GM21526 (cell line): ENCODE measurements at regions not wholly inside any gene's neighbourhood (a gene's known extent, or its start where the extent isn't known, plus 50 kb on each side); places are given as distances from the start of the nearest gene placed in this dataset.

Source experiments
- ATAC-seq: cut with Tn5 transposase; IDR thresholded peaks from one replicate; pipeline ENCODE4 v1.9.1; 2021; ENCODE audit warnings: moderate library complexity; ENCODE audit not compliant: unreplicated experiment, low FRiP score

DNA sequence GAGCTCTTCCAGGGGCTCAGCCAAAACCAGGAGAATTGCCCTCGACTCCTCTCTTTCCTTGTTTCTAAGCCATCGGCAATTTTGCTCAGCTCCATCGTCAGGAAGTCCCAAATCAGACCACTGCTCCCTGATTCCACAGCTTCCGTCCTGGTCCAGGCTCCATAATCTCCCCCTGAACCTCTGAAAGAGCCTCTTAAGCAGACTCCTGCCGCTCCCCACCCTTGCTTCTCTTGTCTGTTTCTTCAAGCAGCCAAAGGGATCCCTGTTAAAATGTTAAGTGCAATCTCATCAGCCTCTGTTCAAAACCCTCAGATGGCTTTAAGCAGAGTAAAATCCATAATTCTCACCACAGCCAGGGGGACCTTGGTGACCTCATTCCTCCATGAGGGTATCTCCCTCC, 244.7 kb upstream of the SPTLC3 start:
- no peak for ATAC-seq

DNA sequence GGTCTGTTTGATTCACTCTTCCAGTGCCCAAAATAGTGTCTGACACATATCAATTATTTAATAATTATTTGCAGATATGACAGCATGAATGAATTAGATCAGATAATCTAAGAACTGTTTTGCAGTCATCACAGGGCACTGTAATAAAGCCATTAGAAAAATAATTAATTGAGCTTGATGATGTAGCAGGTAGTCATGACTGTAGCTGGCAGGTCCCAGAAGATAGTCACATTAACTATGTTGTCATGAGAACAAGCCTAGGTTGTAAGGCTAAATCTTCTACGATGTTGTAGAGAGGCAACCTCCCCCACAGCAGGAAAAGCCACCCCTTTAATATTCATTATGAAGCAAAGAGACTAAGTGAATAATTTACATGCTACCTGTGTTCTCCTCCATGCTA, 243.9 kb upstream of the SPTLC3 start:
- no peak for ATAC-seq

DNA sequence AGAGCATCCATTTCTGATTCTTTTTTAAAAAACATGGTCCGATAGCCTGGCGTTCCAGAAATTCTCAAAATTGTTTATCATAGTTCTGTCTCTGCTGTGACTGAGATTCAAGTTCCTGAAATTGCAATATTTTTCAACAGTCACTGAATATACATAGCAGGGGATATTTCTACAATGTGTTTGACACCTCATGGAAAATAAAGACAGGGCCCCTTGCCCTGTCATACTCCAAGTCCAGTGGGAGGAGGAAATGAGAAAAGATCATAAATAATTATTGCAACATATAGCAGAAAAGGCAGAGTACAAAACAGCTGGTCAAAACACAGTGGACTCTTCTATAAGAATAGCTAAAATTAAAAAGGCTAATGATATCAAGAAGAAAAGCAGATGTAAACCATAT, 234.8 kb upstream of the SPTLC3 start:
- ATAC-seq, result no peak

DNA sequence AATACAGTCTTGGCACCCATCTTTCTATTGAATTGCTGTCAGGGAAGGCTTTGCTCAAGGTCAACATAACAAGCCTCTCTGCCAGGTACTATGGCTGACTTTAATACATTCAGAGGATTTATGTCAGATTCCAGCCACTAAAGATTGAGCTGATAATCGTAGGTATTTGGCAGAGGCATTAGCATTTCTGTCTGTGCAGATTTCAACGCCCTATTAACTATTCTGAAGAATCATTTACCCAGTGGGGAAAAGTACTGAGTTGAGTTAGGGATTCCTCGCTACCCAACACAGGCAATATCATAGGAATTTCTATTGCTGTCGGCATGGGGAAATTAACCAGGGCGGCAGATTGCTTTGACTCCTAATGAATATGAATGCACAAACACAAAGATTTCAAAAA, 233.7 kb upstream of the SPTLC3 start:
- no peak for ATAC-seq

DNA sequence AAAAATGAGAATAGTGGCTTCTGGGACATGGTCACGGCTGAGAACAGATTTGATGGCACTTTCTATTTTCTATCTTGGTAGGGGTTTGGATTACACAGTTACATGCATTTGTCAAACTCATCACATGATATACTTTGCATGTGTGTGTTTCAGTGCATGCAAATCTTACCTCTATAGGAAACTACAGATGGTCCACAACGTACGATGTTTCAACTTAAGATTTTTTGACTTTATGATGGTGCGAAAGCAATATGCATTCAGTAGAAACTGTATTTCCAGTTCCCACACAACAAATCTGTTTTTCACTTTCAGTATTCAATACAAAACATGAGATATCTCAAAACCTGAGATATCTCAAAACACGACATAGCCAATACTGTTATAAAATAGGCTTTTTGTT, 231.8 kb upstream of the SPTLC3 start:
- no peak for ATAC-seq

DNA sequence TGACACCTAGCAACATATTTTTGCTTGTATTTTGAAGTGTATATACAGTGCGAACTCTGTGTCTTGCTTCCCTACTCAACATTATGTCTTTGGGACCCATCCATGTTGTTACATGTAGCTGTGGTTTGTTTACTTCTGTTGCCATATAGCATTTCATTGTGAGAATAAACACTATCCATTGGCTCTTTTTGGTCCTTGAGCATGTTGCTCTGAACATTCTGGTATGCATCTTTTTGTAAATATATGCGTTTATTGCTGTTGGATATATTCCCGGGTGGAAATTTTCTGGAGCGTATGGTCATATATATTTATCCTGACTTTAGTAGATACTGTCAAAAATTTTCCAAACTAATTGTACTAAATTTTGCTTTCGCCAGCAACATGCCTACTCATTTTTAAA, 222.5 kb upstream of the SPTLC3 start:
- no peak for ATAC-seq

DNA sequence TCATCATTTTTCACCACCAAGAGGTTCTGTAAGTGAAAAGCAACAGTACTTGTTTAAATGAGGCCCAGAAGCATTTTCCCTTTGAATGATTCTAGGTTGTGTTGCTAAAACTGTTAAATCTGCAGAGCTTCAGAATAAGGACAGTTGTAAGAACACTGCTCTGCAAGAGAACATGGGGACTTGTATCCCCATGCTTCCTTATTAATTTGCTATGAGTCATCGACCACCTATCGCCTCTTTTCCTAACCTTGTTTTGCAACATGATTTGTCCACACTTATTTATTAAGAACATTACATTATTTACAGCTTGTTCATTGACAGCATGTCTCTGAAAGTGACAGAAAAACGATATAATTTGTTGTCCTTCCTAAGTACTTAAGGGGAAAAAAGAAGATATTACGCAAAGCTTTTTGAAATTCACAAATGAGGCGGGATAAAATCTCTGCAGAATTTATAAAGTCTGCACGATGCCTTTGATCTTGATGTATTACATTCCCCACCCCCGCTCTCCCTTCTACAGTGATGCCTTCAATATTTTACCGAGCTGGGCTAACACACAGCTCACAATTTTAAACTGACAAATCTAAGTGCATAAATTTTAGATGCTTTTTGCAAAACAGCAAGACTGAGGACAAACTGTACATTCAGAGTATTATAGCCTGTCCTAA, 220.0 kb upstream of the SPTLC3 start:
- ATAC-seq, result no peak

DNA sequence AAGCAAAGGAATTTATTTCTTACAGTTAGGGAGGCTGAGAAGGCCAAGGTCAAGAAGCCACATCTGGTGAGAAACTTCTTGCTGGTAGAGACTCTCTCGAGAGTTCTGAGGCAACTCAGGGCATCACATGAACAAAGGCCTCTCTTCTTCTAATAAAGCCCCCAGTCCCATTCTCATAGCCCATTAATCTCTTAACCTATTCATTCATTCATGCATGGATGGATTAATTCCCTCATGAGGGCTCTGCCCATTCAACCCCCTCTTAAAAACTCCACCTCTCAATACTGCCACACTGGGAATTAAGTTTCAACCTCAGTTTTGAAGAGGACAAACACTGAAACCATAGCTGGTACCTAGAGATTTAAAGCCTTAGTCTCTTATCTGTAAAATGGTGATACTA, 217.9 kb upstream of the SPTLC3 start:
- no peak for ATAC-seq

DNA sequence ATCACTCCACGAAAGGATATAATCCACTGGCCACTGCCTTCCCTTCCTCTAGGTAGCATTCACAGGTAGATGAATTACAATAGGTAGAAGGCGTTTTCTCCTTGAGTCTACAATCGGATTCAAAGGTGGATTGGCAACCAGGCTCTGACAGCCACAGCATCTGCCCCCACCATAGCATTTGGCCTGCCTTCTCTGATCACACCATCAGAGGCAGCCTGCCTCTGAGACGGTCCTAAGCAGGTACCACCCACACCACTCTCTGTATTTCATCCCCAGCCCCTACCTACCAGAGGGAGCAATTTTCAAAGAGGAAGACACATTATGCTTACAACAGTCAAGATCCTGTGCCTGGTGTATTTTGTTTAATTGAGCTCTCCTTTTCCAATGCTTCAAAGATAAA, 210.5 kb upstream of the SPTLC3 start:
- no peak for ATAC-seq

DNA sequence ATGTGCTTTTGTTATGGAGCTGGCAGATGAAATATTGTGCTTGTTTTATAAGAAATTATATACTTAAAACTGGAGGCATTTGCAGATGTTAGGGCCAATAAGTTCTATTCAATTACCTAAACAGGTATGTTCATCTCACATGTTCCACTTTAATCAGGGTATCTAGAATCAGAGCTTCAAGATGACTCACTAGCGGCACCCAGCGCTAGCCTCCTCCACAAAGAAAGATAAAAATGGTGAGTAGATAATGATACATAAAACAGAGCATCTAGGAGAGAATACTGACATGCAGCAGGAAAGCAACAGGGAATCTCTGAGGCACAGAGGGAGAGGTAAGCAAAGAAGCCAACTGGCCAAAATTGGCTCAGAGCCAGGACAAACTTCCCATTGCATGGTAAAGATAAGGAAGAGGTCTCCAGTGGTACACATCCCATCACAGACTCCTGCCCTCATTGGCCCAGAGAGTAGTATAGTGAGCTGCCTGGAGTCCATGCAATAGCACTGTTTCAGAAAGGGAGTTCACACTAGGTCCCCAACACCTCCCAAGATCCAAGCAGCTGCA, 200.7 kb upstream of the SPTLC3 start:
- ATAC-seq, result no peak

DNA sequence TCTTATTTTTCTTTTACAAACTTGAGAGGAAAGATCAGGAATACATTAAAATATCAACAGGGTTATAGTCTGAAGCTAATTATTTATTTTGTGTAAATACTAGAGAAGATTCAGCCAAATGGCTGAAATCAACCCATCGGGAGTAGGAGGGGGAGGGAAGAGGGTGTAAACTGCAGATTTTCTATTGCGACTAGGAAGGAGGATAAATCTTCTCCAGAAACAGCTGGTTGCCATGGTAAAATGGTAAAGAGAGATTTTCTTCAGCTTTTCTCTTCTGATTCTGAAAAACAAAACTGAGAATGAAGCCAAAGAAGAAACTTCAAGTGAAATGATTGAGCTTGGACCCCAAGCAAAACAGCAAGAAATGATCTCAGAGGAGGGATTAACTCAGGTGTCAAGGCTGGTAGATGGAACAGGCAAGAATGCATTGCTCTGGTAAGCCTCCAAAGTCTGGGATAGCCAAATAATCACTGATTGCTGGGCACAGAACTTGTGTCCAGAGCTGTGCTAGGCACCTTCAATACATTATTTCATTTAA, 193.5 kb upstream of the SPTLC3 start:
- ATAC-seq, result no peak

DNA sequence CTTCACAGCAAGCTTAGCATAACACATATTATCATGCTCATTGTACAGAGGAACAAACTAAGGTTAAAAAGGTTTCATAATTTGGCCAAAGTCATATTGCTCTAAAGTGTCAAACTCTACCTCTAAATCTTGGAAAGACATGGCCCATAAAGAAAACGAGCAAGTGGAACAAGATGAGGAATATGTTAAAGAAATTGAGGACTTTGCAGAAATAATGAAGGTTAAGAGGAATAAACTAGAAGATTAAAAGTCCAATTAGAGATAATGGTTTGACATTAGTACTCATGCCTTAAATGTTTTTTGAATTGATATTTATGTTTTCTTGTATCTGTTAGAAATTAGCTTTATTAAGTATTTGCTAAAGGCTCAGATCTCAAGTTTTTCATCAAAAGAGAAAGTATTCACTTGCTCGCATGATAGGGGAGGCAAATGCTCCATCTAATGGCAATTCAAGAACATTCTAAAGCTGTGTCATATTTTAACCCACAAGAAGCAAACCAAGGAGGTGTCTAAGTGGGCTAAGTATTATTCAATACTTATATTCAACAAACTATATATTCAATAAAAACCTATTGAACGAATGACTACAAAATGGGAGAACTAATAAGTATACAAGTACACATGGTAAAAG, 192.9 kb upstream of the SPTLC3 start:
- ATAC-seq, result no peak

DNA sequence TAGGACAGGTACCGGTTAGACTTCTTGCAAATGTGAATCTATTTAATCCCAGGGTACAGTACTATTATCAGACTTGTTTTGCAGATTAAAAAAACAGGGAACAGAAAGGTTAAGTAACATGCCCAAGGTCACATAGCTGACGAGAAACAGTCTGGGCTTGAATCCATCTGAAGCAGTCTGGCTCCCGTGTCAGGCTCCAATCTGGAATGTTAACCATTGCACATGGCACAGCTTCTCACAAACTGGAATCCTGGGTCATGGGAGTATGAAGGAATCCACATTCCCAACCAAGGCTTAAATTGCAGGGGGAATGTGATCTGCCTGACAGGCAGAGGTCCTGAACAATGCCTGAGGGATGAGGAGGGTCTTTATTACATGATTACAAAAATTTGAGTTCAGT, 187.5 kb upstream of the SPTLC3 start:
- ATAC-seq, result no peak

DNA sequence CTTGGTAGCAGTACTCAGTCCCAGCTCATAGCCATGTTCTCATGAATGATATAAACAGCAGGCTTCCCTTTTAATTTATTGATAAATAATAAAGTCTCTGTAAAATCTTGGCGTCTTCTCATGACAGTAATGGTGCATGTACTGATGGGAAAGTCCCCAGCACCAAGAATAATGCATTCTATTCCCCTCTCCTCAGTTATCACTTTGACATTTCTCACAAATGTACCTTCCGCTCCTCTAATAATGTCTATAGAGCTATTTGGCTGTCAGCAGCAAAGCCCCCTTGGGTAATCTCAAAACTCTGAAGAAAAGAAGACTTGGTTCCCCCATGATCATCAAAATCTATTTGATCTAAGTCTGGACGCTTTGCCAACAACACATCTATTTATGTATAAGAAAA, 185.0 kb upstream of the SPTLC3 start:
- ATAC-seq, result no peak

DNA sequence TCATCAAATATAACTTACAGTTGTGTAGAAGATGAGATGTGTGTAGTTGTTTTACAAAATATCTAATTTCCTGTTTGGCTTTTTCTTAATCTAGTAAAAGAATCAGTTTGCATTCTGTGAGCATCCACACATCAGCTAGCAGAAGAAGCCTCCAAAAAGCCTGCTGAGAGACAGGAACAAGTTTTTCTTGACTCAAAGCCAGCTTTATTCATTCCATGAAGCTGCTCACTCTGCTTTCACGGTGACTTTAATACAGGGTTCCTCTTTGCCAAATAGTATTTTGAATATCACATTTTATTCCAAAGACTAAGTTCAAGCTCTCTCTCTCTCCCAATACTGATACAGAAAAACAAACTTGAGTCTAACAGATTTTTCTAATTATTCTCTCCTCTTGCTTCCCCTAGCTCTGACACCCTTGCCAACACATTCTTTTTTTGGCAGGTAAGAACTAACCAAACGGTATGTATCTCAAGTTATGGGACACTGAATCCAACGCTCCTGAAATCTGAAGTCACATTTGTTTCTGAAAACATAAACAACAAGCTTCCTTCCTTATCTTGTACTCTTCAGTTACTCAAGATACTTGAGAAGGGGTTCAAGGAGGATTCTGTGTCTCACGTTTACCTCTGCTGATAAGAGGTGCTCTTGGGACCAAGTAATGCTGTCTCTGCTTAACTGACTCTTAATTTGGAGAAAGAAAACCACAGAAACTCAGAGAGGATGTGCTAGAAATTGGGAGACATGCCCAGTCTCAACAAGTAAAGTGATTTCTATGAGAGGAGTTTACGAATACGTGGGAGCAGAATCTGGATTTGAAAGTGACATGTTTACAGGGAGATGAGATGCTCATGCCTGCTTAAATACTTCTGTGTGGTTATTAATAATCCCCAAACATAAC, 184.2 kb upstream of the SPTLC3 start:
- ATAC-seq, result no peak

DNA sequence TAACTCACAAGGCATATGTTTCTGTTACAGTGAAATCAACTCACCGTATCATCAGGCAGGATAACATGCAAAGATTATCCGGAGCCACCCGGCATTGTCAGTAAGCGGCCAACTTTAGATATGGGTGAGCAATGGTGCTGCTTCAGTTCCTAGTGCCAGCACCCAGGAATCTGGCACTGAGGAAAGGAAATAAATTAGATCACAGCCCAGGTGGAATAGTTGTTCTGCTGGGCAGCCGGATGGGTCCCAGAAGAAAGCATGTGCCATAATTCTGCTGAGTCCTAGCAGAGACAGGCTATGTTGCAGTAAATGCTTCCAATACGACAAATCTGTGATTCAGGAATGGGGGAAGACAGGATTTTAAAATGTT, 183.6 kb upstream of the SPTLC3 start:
- no peak for ATAC-seq

DNA sequence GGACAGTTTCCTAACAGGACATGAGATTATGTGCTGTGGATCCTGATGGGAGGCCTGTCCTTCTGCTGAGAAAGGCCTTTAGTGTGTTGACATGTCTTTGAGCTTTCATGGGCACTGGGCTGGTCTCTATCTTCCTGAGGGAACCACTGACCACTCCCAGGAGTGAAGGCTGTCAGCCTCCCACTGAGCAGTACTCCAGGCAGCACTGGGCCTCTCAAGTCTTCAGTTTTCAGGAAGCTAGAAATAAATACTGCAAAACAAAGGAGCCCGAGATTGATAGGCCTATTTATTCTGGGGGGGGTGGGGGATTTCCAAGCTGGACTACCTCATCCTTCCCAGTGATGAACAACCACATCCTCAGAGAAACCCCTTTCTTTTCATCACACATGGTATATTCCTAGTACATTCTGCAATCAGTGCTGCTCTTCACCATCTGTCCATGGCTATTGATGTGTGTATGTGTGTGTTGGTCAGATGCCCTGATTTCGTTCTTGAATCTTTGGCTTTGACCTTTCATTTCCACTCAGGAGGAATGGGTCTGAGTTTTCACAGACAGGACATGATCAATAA, 180.9 kb upstream of the SPTLC3 start:
- ATAC-seq, result no peak

DNA sequence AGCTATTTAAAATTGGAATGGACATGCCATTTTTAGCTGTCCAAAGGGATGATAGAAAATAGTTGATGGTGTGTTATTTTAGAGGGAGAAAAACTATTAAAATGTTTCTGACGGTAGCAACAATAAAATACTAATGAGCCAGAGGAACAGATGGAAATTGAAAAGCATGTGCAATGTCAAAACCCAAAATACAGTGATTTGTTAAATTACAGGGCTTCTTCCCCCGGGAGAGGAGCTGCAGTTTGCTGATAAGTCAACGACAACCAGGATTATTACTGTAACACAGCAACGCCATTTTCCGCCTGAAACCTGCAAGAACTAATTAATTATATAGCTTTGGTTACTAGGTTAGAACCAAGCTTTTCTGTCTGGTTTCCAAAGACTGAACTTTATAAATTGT, 179.6 kb upstream of the SPTLC3 start:
- ATAC-seq, result no peak

DNA sequence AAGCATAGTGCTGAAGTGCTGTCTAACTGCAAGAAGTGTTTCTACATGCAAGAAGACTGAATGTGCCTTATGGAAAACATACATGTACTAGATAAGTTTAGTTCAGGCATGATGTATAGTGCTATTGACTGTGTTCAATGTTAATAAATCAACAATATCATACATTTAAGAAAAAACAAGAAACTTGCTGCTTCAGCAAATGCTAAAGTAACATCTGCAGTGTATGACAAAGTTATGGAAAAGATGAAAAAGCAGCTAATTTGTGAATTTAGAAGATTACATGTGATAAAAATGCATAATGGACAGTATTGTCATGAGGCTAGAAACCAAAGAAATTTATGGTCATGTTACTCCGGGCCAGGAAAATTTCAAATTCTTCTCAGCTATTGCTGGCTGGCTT, 174.9 kb upstream of the SPTLC3 start:
- no peak for ATAC-seq

DNA sequence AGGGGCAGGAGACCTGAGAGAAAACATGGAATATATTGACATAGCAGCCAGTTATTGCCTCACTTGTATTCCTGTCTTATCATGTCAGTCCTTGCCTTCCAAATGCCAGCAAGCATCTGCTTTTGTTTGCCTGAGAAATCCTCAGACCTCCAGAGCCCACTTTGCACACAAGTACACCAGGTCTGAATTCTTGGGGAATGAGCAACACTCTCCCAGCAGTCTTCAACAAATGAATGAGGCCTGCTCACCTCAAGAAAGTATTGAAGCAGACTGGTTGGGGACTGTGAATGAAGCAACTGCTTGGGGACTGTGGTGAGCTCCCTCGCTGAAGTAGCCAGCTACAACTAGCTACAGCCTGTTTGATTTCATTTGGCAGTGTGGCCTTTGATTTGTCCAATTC, 172.8 kb upstream of the SPTLC3 start:
- ATAC-seq, result no peak

DNA sequence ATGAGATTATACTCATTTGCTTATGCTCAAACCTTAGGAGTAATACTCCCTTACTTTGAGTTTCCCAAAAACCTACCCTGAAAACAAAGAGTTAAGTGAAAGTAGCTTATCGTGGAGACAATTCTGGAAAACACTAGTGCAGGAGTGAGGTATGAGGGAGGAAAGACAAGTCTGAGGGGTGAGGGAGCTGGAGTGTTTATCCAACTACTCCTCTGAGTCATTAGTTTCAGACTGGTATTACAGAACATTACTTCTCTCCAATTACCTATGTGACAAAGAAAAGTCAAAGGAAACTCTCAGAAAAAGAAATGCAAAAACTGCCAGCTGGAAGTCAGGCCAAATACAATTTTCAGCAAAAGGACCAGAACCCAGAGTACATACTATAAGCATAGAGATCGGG, 171.1 kb upstream of the SPTLC3 start:
- ATAC-seq, result no peak
